ENCODE measurements at regions not wholly inside any gene's neighbourhood (a gene's known extent, or its start where the extent isn't known, plus 50 kb on each side); places are given as distances from the start of the nearest gene placed in this dataset.

- TF ChIP-seq NFE2L2 (conservative IDR thresholded peaks at IDR 0.05; ENCODE audit: low read length), result no peak
- TF ChIP-seq CTCF (IDR thresholded peaks at IDR 0.05), result no peak
- TF ChIP-seq CHD2 (IDR thresholded peaks at IDR 0.05; ENCODE audit: low read length, partially characterized antibody), result no peak
- TF ChIP-seq HOXA7 (CRISPR knock-in tag; IDR thresholded peaks at IDR 0.05), result no peak
- no peak for TF ChIP-seq POLR2A (IDR thresholded peaks at IDR 0.05; ENCODE audit: low read length)
- TF ChIP-seq, protein P1, sequence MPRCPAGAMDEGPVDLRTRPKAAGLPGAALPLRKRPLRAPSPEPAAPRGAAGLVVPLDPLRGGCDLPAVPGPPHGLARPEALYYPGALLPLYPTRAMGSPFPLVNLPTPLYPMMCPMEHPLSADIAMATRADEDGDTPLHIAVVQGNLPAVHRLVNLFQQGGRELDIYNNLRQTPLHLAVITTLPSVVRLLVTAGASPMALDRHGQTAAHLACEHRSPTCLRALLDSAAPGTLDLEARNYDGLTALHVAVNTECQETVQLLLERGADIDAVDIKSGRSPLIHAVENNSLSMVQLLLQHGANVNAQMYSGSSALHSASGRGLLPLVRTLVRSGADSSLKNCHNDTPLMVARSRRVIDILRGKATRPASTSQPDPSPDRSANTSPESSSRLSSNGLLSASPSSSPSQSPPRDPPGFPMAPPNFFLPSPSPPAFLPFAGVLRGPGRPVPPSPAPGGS (IDR thresholded peaks at IDR 0.05), result no peak
- TF ChIP-seq EP300 (IDR thresholded peaks at IDR 0.05), result no peak
- TF ChIP-seq CEBPB (IDR thresholded peaks at IDR 0.05), result no peak
- no peak for TF ChIP-seq MYC (IDR thresholded peaks at IDR 0.05; ENCODE audit: borderline replicate concordance, low read length)
- no peak for TF ChIP-seq PHF8 (IDR thresholded peaks at IDR 0.05; ENCODE audit: borderline replicate concordance, low read depth)
Measured at GRCh38 chr14:83290447-83290846, 1756.8 kb upstream of the SEL1L start.
